ENCODE measurements at regions not wholly inside any gene's neighbourhood (a gene's known extent, or its start where the extent isn't known, plus 50 kb on each side); places are given as distances from the start of the nearest gene placed in this dataset.

DNA sequence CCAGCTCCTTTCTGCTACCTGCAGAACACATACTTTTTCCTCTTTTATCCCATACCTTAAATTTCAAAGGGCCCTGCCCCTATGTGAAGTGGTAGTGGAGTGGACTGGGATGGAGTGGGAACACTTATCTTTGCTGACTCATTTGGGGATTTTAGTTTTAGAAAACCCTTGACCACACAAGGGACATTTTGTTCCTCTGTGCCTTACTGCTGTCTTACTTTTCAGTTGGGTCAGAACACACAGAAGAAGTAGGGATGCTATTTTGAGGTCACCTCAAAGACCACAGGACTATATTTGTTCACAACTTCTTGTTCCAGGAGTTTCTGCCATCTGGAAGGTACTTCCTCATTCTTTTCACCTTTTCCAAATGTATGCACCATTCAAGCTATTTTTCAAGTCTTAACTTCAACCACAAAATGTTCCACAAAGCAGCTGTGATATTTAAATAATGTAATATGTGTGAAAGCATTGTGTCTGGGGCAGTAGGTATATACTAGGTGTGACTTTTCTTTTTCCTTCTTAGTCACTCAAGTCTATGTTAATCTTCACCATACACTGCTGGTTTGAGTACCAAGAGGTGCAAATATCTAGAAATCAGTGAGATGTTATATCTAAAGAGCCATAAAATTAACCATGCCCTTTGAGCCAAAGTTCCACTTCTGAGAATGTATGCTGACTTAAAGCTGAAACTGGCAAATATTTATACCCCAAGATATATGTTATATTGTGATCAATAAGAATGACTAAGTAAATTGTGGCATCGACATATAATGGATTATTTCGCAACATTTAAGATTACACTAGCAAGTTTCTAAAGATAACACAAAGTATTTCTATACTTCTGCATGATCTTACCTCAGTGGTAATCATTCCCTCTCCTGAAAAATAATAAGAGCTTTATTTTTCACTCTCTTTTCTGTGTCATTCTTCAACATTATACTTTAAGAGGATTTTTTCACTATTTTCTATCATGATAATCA lies 308.5 kb downstream of the MRPL39 start:
- no peaks in the 10 kb centered on the region for H3K4me1 ChIP-seq
- intact Hi-C loops (cut with DNase I): no loop called here
- DNase-seq (no peak), ATAC-seq (peak; percentile 90)
- H3K27ac ChIP-seq: peak overlapping the region; percentile 65
- H3K36me3 ChIP-seq: no peaks in the 10 kb centered on the region
- no peak overlapping the region for H3K4me3 ChIP-seq
- TF ChIP-seq, protein P1, sequence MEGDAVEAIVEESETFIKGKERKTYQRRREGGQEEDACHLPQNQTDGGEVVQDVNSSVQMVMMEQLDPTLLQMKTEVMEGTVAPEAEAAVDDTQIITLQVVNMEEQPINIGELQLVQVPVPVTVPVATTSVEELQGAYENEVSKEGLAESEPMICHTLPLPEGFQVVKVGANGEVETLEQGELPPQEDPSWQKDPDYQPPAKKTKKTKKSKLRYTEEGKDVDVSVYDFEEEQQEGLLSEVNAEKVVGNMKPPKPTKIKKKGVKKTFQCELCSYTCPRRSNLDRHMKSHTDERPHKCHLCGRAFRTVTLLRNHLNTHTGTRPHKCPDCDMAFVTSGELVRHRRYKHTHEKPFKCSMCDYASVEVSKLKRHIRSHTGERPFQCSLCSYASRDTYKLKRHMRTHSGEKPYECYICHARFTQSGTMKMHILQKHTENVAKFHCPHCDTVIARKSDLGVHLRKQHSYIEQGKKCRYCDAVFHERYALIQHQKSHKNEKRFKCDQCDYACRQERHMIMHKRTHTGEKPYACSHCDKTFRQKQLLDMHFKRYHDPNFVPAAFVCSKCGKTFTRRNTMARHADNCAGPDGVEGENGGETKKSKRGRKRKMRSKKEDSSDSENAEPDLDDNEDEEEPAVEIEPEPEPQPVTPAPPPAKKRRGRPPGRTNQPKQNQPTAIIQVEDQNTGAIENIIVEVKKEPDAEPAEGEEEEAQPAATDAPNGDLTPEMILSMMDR (IDR thresholded peaks at IDR 0.05): no peak
- no peaks in the 10 kb centered on the region for H3K9me3 ChIP-seq
- no peaks in the 10 kb centered on the region for H3K27me3 ChIP-seq

DNA sequence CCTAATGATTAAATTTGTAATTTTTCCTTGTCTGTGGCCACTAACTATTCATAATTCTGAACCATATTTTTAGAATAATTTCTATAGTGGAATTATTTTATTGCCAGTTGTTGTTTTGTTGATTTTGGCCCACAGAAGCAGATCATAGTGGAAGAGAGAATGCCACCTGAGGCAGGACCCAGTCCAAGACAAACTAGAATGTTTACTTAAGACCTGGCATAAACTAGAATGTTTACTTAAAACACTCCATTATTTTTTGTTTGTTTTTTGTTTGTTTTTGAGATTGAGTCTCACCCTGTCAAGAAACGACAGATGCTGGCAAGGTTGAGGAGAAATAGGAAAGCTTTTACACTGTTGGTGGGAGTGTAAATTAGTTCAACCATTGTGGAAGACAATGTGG lies 310.2 kb downstream of the MRPL39 start:
- H3K9me3 ChIP-seq: no peaks in the 10 kb centered on the region
- peak overlapping the region; percentile 40 for H3K27ac ChIP-seq
- H3K27me3 ChIP-seq: no peaks in the 10 kb centered on the region
- intact Hi-C loops (cut with DNase I): no loop called here
- DNase-seq (no peak), ATAC-seq (no peak)
- no peak overlapping the region for H3K4me3 ChIP-seq
- H3K36me3 ChIP-seq: no peaks in the 10 kb centered on the region
- TF ChIP-seq, protein P1 (IDR thresholded peaks at IDR 0.05): no peak
- H3K4me1 ChIP-seq: no peaks in the 10 kb centered on the region

DNA sequence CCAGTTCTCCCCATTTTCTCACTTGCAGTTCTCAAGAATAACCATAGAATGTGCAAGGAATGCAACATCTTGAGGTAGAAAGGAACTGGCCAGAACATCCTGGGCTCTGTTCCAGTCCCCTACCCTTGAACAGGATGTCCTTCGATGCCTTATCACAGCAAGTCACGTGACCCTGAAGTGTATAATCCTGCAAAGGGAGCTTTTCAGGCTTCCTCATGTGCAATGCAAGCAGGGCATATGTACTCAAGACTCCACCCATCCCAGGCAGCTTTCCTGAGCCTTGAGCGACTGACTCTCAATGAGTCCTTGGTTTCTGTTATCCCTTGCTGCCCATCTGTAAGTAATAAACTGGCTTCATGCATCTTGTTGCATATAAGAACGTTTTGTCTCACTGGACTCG lies 311.0 kb downstream of the MRPL39 start:
- no peak overlapping the region for H3K27ac ChIP-seq
- no peaks in the 10 kb centered on the region for H3K27me3 ChIP-seq
- no peaks in the 10 kb centered on the region for H3K36me3 ChIP-seq
- intact Hi-C loops (cut with DNase I): no loop called here
- TF ChIP-seq, protein P1 (IDR thresholded peaks at IDR 0.05): no peak
- no peaks in the 10 kb centered on the region for H3K9me3 ChIP-seq
- H3K4me1 ChIP-seq: no peaks in the 10 kb centered on the region
- no peak for DNase-seq
- ATAC-seq: peak; percentile 86
- H3K4me3 ChIP-seq: no peak overlapping the region

DNA sequence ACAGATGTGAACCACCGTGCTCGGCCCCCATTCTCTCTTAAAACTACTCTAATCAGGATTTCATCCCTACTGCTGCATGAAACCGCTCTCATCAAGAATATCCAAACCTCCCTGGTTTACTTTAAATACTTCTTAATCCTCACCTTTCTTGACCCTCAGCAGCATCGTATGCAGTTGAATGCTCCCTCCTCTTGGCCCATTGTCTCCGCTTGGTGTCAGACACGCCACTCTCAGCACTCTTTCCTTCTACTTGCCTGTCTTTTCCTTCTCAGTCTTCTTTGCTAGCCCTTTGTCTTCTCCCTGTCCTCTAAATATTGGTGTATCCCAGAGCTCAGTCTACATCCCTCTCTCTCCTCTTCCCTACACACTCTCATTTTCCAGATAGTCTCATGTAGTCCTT lies 314.9 kb downstream of the MRPL39 start:
- DNase-seq (no peak), ATAC-seq (no peak)
- intact Hi-C loops (cut with DNase I): no loop called here
- Histone ChIP-seq H3K4me3 (no peak overlapping the region), H3K36me3 (no peaks in the 10 kb centered on the region), H3K4me1 (no peaks in the 10 kb centered on the region), H3K27me3 (no peaks in the 10 kb centered on the region), H3K9me3 (no peaks in the 10 kb centered on the region), H3K27ac (no peak overlapping the region)
- TF ChIP-seq, protein P1 (IDR thresholded peaks at IDR 0.05): no peak

DNA sequence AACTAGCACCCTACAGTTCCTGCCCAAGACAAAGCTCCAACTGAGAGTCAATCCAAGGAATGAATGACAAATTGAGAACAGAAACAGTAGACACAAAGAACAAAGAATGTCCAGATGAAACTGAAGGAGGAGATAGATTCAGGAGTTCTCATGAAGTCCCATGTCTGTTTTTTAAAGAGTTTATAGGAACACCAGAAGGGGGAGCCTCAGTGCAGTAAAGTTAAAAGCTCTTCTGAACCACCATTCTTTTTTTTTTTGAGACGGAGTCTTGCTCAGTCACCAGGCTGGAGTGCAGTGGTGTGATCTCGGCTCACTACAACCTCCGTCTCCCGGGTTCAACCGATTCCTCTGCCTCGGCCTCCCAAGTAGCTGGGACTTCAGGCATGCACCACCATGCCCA lies 323.6 kb downstream of the MRPL39 start:
- no peak for DNase-seq
- Histone ChIP-seq H3K27ac (no peak overlapping the region), H3K36me3 (no peaks in the 10 kb centered on the region), H3K4me1 (no peaks in the 10 kb centered on the region), H3K27me3 (no peaks in the 10 kb centered on the region), H3K9me3 (no peaks in the 10 kb centered on the region), H3K4me3 (no peak overlapping the region)
- peak; percentile 78 for ATAC-seq
- intact Hi-C loops (cut with DNase I): no loop called here
- TF ChIP-seq, protein P1 (IDR thresholded peaks at IDR 0.05): peak; percentile 38
